ENCODE measurements at regions not wholly inside any gene's neighbourhood (a gene's known extent, or its start where the extent isn't known, plus 50 kb on each side); places are given as distances from the start of the nearest gene placed in this dataset.
A peak's percentile ranks its signal among the peaks of the same experiment; 100 is the strongest.

- Histone ChIP-seq H3K9me3 (ENCODE audit: insufficient read depth in 2 of 2, low read depth in 1 of 2, low read length in 1 of 2) (no peaks in the 10 kb centered on the region), H3K79me2 (ENCODE audit: control insufficient read depth in 1 of 2, insufficient read depth in 2 of 2, low read length in 2 of 2) (no peaks in the 10 kb centered on the region), H3K18ac (ENCODE audit: extremely low read depth, low read length) (no peak overlapping the region), H3K14ac (ENCODE audit: insufficient read length) (no peak overlapping the region), H3K4me3 (ENCODE audit: extremely low read depth in 1 of 4, insufficient read depth in 2 of 4, low read depth in 3 of 4, low read length in 4 of 4) (no peak overlapping the region), H2BK15ac (ENCODE audit: low read length) (no peak overlapping the region), H2BK20ac (ENCODE audit: low read length) (no peak overlapping the region), H2BK12ac (ENCODE audit: low read depth, low read length) (no peak overlapping the region), H3K23me2 (ENCODE audit: low read depth, low read length) (no peaks in the 10 kb centered on the region), H3K27me3 (replicated peaks in 1 of 4; ENCODE audit: control insufficient read depth in 3 of 4, extremely low read depth in 1 of 4, insufficient read depth in 3 of 4, low read length in 3 of 4) (no peaks in the 10 kb centered on the region), H2AK5ac (ENCODE audit: low read depth, low read length) (no peak overlapping the region), H2BK5ac (ENCODE audit: low read depth, low read length) (no peak overlapping the region), H4K5ac (ENCODE audit: insufficient read length, low read depth, low read length) (no peak overlapping the region), H3K36me3 (ENCODE audit: control insufficient read depth in 2 of 4, insufficient read depth in 4 of 4, low read length in 3 of 4) (no peaks in the 10 kb centered on the region), H3K4me2 (ENCODE audit: insufficient read depth in 1 of 2, low read depth in 2 of 2, low read length in 2 of 2) (no peak overlapping the region), H3K4me1 (replicated peaks in 1 of 4; ENCODE audit: control insufficient read depth in 3 of 4, insufficient read depth in 4 of 4, low read length in 3 of 4) (peaks cover 0 to 2% (median under 1%) of the 10 kb centered on the region in 4 experiments; a peak in 3 of 7 replicates), H2BK120ac (replicated peaks; ENCODE audit: low read depth, low read length) (no peak overlapping the region), H4K91ac (replicated peaks; ENCODE audit: insufficient read length, low read length) (no peak overlapping the region), H3K9ac (replicated peaks in 1 of 4; ENCODE audit: extremely low read depth in 1 of 4, low read depth in 3 of 4, low read length in 3 of 4) (no peak overlapping the region), H3K56ac (replicated peaks; ENCODE audit: insufficient read length, low read depth, low read length) (no peak overlapping the region), H3K27ac (ENCODE audit: low read depth, low read length) (no peak overlapping the region), H3K79me1 (ENCODE audit: low read depth, low read length) (no peaks in the 10 kb centered on the region), H3K4ac (replicated peaks; ENCODE audit: insufficient read length, low read depth, low read length) (no peak overlapping the region), H4K20me1 (replicated peaks in 1 of 2; ENCODE audit: control insufficient read depth in 1 of 2, insufficient read depth in 2 of 2, low read length in 2 of 2) (no peaks in the 10 kb centered on the region), H3K23ac (ENCODE audit: insufficient read length) (no peak overlapping the region), H2AFZ (ENCODE audit: low read length) (no peak overlapping the region), H4K8ac (ENCODE audit: extremely low read depth, insufficient read depth, low read length) (no peak overlapping the region)
- POLR2A ChIA-PET (ENCODE audit: partially characterized antibody), result no interaction called here
- FAIRE-seq (peak; percentile 83), DNase-seq (ENCODE audit: low read depth in 1 of 2, low spot score in 2 of 2) (no peak)
- CTCF ChIA-PET (ENCODE audit: partially characterized antibody), result interaction anchor here (0.6 to 4.1 kb wide), 48 partner anchors 8 to 856 kb away, joined by 3 to 37 read pairs (median 4); no protein-coding TSS in a partner anchor
- 74% methylated on average over 5 of the region's 5 CpGs; no CpG with 5 or more reads in 1 of the 2 experiments for WGBS, 2 experiments (ENCODE audit: extremely low coverage in 1 of 2, insufficient coverage in 1 of 2, insufficient read length in 1 of 2, insufficient replicate concordance in 2 of 2, low coverage in 1 of 2, low lambda C conversion rate in 2 of 2, missing lambda C conversion rate in 1 of 2)
- TF ChIP-seq CTCF (IDR thresholded peaks at IDR 0.05; ENCODE audit: control extremely low read depth in 1 of 3, insufficient read depth in 1 of 3, low read depth in 1 of 3, low read length in 3 of 3) (peak; percentile 37 to 70 (median 55)), BRCA1 (IDR thresholded peaks at IDR 0.05; ENCODE audit: low read depth, low read length) (no peak), CBX8 (IDR thresholded peaks at IDR 0.05; ENCODE audit: borderline replicate concordance, low read depth, low read length) (no peak), RAD21 (IDR thresholded peaks at IDR 0.05 in 1 of 2, conservative IDR thresholded peaks at IDR 0.05 in 1 of 2; ENCODE audit: low read depth in 2 of 2, low read length in 2 of 2) (peak; percentile 70 to 74), GTF2F1 (IDR thresholded peaks at IDR 0.05; ENCODE audit: borderline replicate concordance, low read depth, low read length) (no peak)
Measured at GRCh38 chr20:18904624-18905023, 91.0 kb downstream of the SCP2D1 start.

All from H1 (cell line).